ENCODE measurements at regions not wholly inside any gene's neighbourhood (a gene's known extent, or its start where the extent isn't known, plus 50 kb on each side); places are given as distances from the start of the nearest gene placed in this dataset.

GRCh38 chr1:25168193-25169071, 63.9 kb downstream of the SYF2 start:
- TF ChIP-seq NPAS2 (CRISPR knock-in tag; IDR thresholded peaks at IDR 0.05; ENCODE audit: borderline replicate concordance) (no peak), EP300 (IDR thresholded peaks at IDR 0.05) (no peak), EHF (CRISPR knock-in tag; IDR thresholded peaks at IDR 0.05) (no peak)
- TF ChIP-seq, protein P1, sequence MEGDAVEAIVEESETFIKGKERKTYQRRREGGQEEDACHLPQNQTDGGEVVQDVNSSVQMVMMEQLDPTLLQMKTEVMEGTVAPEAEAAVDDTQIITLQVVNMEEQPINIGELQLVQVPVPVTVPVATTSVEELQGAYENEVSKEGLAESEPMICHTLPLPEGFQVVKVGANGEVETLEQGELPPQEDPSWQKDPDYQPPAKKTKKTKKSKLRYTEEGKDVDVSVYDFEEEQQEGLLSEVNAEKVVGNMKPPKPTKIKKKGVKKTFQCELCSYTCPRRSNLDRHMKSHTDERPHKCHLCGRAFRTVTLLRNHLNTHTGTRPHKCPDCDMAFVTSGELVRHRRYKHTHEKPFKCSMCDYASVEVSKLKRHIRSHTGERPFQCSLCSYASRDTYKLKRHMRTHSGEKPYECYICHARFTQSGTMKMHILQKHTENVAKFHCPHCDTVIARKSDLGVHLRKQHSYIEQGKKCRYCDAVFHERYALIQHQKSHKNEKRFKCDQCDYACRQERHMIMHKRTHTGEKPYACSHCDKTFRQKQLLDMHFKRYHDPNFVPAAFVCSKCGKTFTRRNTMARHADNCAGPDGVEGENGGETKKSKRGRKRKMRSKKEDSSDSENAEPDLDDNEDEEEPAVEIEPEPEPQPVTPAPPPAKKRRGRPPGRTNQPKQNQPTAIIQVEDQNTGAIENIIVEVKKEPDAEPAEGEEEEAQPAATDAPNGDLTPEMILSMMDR (IDR thresholded peaks at IDR 0.05), result no peak

Measured in A549 (cell line).